ENCODE measurements at regions not wholly inside any gene's neighbourhood (a gene's known extent, or its start where the extent isn't known, plus 50 kb on each side); places are given as distances from the start of the nearest gene placed in this dataset.

DNA sequence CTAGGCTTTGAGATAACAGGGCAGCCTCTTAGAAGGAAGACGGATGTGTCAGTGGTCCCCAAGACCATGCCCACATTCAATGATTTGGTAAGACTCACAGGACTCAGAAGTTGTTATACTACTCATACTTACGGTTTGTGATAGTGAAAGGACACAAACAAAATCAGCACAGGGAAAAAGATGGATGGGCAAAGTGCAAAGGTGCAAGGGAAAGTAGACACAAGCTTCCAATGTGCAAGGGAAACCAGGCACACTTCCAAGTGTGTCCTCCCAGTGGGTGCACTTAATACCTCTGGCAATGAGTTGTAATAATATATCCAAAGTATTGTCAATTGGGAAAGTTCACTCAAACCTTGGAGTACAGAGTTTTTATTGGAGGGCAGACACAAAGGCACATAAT, 53.8 kb upstream of the VCX start:
- Histone ChIP-seq H3K4me3 (ENCODE audit: low read depth, low read length) (no peak overlapping the region), H3K36me3 (ENCODE audit: control insufficient read depth, insufficient read depth, low read length) (no peaks in the 10 kb centered on the region), H3K27me3 (ENCODE audit: control insufficient read depth, insufficient read depth, low read length) (no peaks in the 10 kb centered on the region)
- ChIA-PET CTCF (no interaction called here), POLR2A (no interaction called here)
- DNase-seq (ENCODE audit: low read depth) = no peak
- TF ChIP-seq, protein P1, sequence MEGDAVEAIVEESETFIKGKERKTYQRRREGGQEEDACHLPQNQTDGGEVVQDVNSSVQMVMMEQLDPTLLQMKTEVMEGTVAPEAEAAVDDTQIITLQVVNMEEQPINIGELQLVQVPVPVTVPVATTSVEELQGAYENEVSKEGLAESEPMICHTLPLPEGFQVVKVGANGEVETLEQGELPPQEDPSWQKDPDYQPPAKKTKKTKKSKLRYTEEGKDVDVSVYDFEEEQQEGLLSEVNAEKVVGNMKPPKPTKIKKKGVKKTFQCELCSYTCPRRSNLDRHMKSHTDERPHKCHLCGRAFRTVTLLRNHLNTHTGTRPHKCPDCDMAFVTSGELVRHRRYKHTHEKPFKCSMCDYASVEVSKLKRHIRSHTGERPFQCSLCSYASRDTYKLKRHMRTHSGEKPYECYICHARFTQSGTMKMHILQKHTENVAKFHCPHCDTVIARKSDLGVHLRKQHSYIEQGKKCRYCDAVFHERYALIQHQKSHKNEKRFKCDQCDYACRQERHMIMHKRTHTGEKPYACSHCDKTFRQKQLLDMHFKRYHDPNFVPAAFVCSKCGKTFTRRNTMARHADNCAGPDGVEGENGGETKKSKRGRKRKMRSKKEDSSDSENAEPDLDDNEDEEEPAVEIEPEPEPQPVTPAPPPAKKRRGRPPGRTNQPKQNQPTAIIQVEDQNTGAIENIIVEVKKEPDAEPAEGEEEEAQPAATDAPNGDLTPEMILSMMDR (IDR thresholded peaks at IDR 0.05; ENCODE audit: insufficient read depth, low read depth, low read length) = no peak

DNA sequence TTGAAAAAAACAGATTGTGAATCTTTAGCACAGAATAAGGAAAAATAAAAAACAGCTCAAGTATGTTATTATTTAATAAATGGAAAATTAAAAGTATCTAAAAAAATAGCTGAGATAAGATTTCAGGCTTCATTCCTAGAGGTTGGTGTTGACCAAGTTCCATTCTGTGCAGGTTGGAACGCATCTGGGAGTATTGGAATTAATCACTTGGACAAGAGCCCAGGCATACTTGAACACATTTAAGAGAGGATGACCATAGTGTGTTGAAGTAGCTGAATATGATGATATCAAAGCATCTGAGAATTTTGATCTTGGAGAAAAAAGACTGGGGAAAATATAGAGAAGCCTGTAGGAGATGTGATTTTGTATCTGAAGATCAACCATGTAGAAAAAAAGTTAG, 54.6 kb upstream of the VCX start:
- POLR2A ChIA-PET = no interaction called here
- CTCF ChIA-PET = no interaction called here
- TF ChIP-seq, protein P1 (IDR thresholded peaks at IDR 0.05; ENCODE audit: insufficient read depth, low read depth, low read length) = no peak
- no peak for DNase-seq (ENCODE audit: low read depth)
- H3K27me3 ChIP-seq (ENCODE audit: control insufficient read depth, insufficient read depth, low read length) = no peaks in the 10 kb centered on the region
- no peaks in the 10 kb centered on the region for H3K36me3 ChIP-seq (ENCODE audit: control insufficient read depth, insufficient read depth, low read length)
- H3K4me3 ChIP-seq (ENCODE audit: low read depth, low read length) = no peak overlapping the region

DNA sequence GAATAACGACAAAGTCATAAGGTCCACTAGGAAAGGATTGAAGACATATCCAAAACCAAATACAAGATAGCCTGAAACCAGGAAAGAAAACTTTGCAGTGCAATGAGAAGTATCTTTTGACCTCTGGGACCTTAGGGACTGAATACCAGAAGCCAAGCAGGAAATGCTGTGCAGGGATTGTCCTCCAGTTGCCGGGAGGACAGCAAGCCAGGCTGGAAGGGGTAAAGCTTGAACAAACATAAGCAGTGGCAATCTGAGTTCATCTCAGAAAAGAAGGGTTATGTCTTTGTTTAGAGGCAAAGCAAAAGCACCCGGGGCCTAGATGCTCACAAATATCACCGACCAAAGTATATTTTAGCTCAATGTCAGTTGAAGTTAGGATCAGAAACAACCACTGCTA, 55.3 kb upstream of the VCX start:
- Histone ChIP-seq H3K27me3 (ENCODE audit: control insufficient read depth, insufficient read depth, low read length) (no peaks in the 10 kb centered on the region), H3K4me3 (ENCODE audit: low read depth, low read length) (no peak overlapping the region), H3K36me3 (ENCODE audit: control insufficient read depth, insufficient read depth, low read length) (no peaks in the 10 kb centered on the region)
- TF ChIP-seq, protein P1 (IDR thresholded peaks at IDR 0.05; ENCODE audit: insufficient read depth, low read depth, low read length) = no peak
- DNase-seq (ENCODE audit: low read depth) = no peak
- ChIA-PET POLR2A (no interaction called here), CTCF (no interaction called here)

DNA sequence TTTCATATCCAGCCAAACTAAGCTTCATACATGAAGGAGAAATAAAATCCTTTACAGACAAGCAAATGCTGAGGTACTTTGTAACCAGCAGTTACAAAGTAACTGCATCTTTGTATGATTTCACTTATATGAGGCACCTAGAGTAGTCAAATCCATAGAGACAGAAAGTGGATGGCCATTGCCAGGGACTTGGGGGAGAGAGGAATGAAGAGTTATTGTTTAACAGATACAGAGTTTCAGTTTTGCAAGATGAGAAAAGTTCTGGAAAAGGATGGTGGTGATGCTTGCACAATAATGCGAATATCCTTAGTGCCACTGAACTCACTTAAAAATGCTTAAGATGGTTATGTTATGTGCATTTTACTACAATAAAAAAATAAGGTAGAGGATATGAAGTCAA, 58.4 kb upstream of the VCX start:
- no peak for DNase-seq (ENCODE audit: low read depth)
- POLR2A ChIA-PET = no interaction called here
- H3K36me3 ChIP-seq (ENCODE audit: control insufficient read depth, insufficient read depth, low read length) = no peaks in the 10 kb centered on the region
- H3K4me3 ChIP-seq (ENCODE audit: low read depth, low read length) = no peak overlapping the region
- TF ChIP-seq, protein P1 (IDR thresholded peaks at IDR 0.05; ENCODE audit: insufficient read depth, low read depth, low read length) = no peak
- H3K27me3 ChIP-seq (ENCODE audit: control insufficient read depth, insufficient read depth, low read length) = no peaks in the 10 kb centered on the region
- CTCF ChIA-PET = no interaction called here

DNA sequence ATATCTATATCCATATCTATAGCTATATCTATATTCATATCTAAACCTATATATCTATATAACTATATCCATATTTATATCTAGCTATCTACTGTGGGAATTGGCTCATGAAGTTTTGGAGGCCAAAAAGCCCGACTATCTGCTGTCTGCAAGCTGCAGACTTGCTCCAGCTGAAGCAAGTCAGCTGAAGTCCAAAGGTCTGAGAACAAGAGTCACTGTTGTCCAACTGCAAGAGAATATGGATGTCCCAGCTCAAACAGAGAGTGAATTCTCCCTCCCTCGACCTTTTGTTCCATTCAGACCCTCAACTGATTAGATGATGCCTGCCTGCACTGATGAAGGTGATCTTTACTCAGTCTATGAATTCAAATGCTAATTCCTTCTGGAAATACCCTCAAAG, 63.3 kb upstream of the VCX start:
- POLR2A ChIA-PET = no interaction called here
- Histone ChIP-seq H3K4me3 (ENCODE audit: low read depth, low read length) (no peak overlapping the region), H3K27me3 (ENCODE audit: control insufficient read depth, insufficient read depth, low read length) (no peaks in the 10 kb centered on the region), H3K36me3 (ENCODE audit: control insufficient read depth, insufficient read depth, low read length) (no peaks in the 10 kb centered on the region)
- CTCF ChIA-PET = no interaction called here
- TF ChIP-seq, protein P1 (IDR thresholded peaks at IDR 0.05; ENCODE audit: insufficient read depth, low read depth, low read length) = no peak
- DNase-seq (ENCODE audit: low read depth) = no peak

Data from BJ (cell line).